DMS 273 treated with DMSO at 0.1 percent for 48 hours (cell line): ENCODE measurements at regions not wholly inside any gene's neighbourhood (a gene's known extent, or its start where the extent isn't known, plus 50 kb on each side); places are given as distances from the start of the nearest gene placed in this dataset.

ENCODE experiments used
- DNase-seq: peaks from one replicate; lab custom pipeline; 2025; lab: John Stamatoyannopoulos, UW

- no peak for DNase-seq
Measured at GRCh38 chr11:69365558-69365957, 71.6 kb downstream of the MYEOV start.

GRCh38 chr11:69366591-69366990 lies 72.6 kb downstream of the MYEOV start:
- no peak for DNase-seq

- DNase-seq, result no peak
Measured at GRCh38 chr11:69367211-69367964, 73.4 kb downstream of the MYEOV start.

- DNase-seq, result no peak
Measured at GRCh38 chr11:69368119-69368880, 74.3 kb downstream of the MYEOV start.

GRCh38 chr11:69369210-69369825 lies 75.4 kb downstream of the MYEOV start:
- no peak for DNase-seq

- DNase-seq, result no peak
Measured at GRCh38 chr11:69369945-69370344, 76.0 kb downstream of the MYEOV start.

GRCh38 chr11:69370984-69371709 lies 77.2 kb downstream of the MYEOV start:
- DNase-seq, result no peak

- DNase-seq, result no peak
Measured at GRCh38 chr11:69371731-69372588, 78.0 kb downstream of the MYEOV start.

- peak; percentile 58 for DNase-seq
Measured at GRCh38 chr11:69372589-69373250, 78.8 kb downstream of the MYEOV start.

GRCh38 chr11:69373251-69373635 lies 79.3 kb downstream of the MYEOV start:
- no peak for DNase-seq

- peak; percentile 62 for DNase-seq
Measured at GRCh38 chr11:69374110-69374945, 80.4 kb downstream of the MYEOV start.

GRCh38 chr11:69374946-69375310 lies 81.0 kb downstream of the MYEOV start:
- no peak for DNase-seq

GRCh38 chr11:69375316-69376154 lies 81.6 kb downstream of the MYEOV start:
- no peak for DNase-seq

- no peak for DNase-seq
Measured at GRCh38 chr11:69376155-69377028, 82.4 kb downstream of the MYEOV start.

- no peak for DNase-seq
Measured at GRCh38 chr11:69377029-69377952, 83.3 kb downstream of the MYEOV start.

- no peak for DNase-seq
Measured at GRCh38 chr11:69377953-69378302, 84.0 kb downstream of the MYEOV start.
